HG03060 (cell line): ENCODE measurements at regions not wholly inside any gene's neighbourhood (a gene's known extent, or its start where the extent isn't known, plus 50 kb on each side); places are given as distances from the start of the nearest gene placed in this dataset.

Experiments used
- ATAC-seq: cut with Tn5 transposase; IDR thresholded peaks from one replicate; pipeline ENCODE4 v1.9.1; 2021; ENCODE audit warnings: low read depth, moderate number of reproducible peaks; ENCODE audit not compliant: unreplicated experiment

GRCh38 chr2:156110890-156111289, 221.6 kb downstream of the NR4A2 start:
- peak; percentile 97 for ATAC-seq

DNA sequence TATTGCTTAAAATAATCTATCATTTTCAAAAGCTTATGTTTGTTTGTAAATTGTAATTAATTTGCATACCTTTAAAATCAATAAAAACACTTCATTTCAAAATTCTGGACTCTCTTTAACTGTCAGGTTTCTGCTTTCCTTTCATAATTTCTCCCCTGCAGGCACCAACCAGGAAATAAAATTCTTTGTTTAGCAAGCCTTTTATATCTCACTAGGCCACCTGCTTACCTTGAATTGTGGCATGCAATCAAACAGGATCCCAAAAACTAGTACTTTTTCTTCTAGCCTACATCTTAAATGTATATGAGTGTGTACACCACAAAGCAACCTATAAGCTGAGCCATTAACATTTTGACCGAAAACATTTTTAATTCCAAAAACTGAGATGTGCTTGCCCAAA, 233.1 kb downstream of the NR4A2 start:
- ATAC-seq: no peak

GRCh38 chr2:156098506-156098905, 234.0 kb downstream of the NR4A2 start:
- no peak for ATAC-seq

DNA sequence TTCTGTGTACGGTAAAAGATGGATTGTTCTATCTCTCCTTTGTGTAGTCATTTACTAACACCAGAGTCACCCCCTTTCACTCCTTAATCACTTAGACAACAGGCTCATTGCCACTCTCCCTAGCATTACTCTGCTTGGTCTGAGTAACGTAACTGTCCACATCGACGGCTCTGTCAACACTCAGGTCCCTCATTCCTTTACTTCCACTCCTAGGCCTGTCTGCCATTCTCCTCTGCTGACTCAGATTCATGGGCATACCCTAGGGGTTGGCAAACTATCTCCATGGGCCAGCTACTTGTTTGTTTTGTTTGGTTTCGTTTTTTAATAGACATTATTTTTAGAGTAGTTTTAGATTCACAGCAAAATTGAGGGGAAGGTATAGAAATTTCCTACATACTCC, 243.9 kb downstream of the NR4A2 start:
- no peak for ATAC-seq

GRCh38 chr2:156087875-156088274, 244.6 kb downstream of the NR4A2 start:
- ATAC-seq: no peak

DNA sequence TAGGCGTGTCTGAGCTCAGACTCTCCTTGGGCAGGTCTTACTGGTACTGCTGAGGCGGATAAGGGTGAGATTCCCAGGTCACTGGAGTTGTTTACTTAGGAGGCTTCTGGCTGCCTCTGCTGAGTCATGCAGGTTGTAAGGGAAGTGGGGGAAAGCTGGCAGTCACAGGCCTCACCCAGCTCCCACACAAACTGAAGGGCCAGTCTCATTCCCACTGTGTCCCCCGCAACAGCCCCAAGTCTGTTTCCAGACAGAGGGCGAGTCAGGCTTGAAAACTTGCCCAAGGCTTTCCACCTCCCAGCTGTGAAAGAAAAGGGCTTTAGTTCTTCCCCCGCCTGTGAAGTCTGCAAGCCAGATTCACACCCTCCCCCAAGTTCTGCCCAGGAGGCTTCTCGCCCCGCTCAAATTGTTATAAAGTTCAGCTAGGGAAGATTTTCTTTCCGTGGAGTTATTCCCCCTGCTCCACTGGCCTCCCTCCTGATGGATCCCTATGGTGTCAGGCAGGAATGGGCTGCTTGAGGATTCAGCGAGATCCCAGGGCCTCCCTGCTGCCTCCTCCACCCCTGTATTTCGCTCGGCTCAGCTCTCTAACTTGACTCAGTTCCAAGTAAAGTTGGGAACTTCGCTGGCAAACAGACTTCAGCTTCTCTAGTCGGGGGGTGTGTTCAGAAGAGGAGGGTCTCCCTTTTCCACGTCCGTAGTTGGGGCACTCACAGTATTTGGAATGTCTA, 248.6 kb downstream of the NR4A2 start:
- ATAC-seq: no peak

- no peak for ATAC-seq
These were observed 252.7 kb downstream of the NR4A2 start for GRCh38 chr2:156079845-156080244.

GRCh38 chr2:156077041-156077742, 255.3 kb downstream of the NR4A2 start:
- ATAC-seq: no peak

DNA sequence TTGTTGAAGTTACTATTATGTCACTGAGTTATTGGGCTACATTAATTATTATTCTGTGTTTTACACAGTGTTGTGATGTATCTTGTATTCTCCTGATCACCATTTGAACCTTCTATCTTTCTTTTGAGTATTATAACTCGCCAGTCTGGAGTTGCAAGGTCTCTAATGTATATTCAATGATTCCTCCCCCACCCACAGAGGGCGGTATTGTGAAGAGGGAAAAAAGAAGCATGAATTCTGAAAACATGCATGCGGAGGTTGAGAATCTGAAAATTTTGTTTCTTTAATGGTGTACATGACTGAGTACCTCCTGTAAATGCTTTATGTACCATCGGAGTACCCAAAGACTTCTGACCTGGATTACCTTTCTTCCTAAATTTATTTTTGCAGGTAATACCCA, 266.6 kb downstream of the NR4A2 start:
- no peak for ATAC-seq

GRCh38 chr2:156064540-156064939, 268.0 kb downstream of the NR4A2 start:
- no peak for ATAC-seq

DNA sequence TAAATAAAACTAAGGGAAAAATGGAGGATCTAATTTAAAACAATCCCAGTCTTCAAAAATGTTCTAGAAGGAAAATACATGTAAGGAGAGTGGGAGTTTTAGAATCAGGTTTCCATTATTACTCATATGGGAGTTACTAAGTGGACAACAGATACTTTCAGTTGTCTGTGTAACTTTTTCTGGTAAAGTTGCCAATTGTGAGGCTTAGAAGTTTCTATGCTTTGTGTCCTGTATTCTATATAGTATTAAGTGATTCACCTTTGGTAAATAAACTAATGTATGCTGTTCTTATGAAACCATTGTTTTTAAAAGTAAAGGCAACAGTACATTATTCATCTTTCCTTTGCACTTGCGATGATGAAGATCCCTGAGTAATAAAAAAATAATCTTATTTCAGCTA, 274.9 kb downstream of the NR4A2 start:
- no peak for ATAC-seq

DNA sequence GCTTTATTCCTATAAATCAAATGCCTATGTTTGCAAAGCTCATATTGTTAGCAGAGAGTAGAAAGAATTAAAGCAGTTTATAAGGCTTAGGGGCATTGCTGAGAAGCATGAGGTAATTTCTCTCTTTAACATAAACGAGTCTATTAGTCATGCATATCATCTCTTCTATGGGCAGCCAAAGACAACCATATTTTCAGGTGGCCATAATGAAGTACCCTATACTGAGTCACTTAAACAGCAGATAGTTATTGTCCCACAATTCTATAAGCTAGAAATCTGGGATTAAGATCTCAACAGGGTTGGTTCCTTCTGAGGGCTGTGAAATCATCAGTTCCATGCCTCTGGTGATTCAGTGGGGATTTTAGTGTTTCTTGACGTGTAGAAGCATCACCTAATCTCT, 277.5 kb downstream of the NR4A2 start:
- ATAC-seq: no peak

GRCh38 chr2:156046900-156047299, 285.6 kb downstream of the NR4A2 start:
- ATAC-seq: no peak

DNA sequence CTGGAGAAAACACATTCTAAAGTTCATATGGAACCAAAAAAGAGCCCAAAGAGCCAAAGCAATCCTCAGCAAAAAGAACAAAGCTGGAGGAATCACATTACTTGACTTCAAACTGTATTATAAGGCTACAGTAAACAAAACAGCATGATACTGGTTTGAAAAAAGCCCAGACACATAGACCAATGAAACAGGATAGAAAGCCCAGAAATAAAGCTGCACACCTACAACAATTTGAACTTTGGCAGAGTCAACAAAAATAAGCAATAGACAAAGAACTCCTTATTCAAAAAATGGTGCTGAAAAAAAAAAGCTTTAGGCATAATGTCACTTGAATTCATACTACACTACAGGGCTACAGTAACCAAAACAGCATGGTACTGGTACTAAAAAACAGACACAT, 289.6 kb downstream of the NR4A2 start:
- no peak for ATAC-seq

DNA sequence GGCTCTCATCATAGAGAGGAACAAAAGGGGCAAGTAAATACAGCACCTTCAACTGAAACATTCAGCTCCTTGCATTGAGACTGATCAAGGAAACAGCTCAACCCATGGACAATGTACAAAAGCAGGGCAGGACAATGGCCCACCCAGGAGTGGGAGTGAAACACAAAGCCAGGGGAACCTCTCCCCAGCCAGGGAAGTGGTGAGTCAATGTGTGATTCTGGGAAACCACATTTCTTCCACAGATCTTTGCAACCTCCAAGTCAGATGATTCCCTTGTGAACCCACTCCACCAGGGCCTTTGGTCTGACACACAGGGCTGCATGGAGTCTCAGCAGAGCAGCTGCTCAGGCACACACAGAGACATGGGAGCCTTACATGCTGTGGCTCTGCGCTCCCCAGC, 294.5 kb downstream of the NR4A2 start:
- ATAC-seq: no peak

- no peak for ATAC-seq
These were observed 295.0 kb downstream of the NR4A2 start for GRCh38 chr2:156037482-156037881.

DNA sequence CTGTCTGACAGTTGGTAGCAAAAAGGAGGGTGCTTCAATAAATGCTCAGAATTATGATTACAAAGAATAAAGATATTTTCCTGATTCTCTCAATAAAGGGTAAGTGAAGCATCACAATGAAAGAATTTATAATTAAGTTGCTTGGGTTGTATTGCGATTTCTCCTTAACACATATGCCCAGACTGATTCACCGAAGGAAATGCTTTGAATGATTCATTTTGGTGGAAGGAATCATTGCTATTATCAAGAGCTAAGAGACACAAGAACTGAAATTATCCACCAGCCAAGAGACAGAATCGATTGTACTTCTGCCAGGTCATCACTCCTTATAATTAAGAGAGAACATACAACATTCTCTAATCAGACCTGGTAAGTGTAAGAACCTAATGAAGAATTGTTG, 301.4 kb downstream of the NR4A2 start:
- no peak for ATAC-seq

GRCh38 chr2:156023229-156023869, 309.2 kb downstream of the NR4A2 start:
- ATAC-seq: no peak

GRCh38 chr2:156021146-156022040, 311.1 kb downstream of the NR4A2 start:
- no peak for ATAC-seq

DNA sequence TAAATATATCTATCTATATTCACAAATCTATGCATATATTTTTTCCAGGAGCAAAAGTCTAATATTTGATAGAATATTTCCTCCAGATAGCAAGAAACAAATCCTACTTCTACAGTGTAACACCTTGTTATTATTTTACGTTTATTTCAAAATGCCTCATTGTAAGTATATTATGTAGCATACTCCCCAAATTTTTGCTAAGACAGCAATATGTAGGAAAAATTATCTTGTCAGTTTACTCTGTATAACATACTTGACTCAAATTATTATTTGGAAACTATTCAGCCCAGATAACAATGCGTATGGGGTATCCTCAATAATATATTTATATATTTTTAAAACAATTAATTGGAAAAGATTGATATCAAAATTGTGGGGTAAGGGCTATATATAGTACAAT, 313.2 kb downstream of the NR4A2 start:
- ATAC-seq: no peak
